Karpas-422 (cell line): ENCODE measurements at regions not wholly inside any gene's neighbourhood (a gene's known extent, or its start where the extent isn't known, plus 50 kb on each side); places are given as distances from the start of the nearest gene placed in this dataset.

Experiments used
- DNase-seq: peaks from one replicate; pipeline ENCODE4 v3.0.0-alpha.2; 2015
- H2AFZ ChIP-seq: fragments of 200-600 bp; sonication (generic); 2 replicates; pipeline ENCODE4 v1.6.1; 2014; ENCODE audit warnings: antibody characterized with exemption, low read length, mixed read lengths
- H3K27ac ChIP-seq: fragments of 200-600 bp; sonication (generic); 2 replicates; pipeline ENCODE4 v1.5.1; 2014; ENCODE audit warnings: mild to moderate bottlenecking, low read length, moderate library complexity
- H3K27me3 ChIP-seq: fragments of 200-600 bp; sonication (generic); 2 replicates; pipeline ENCODE4 v1.6.1; 2014; ENCODE audit warnings: low read length, mixed read lengths
- H3K36me3 ChIP-seq: fragments of 200-600 bp; sonication (generic); 2 replicates; pipeline ENCODE4 v1.6.1; 2014; ENCODE audit warnings: low read length, mixed read lengths; ENCODE audit not compliant: insufficient read depth
- H3K4me1 ChIP-seq: fragments of 200-600 bp; sonication (generic); 2 replicates; pipeline ENCODE4 v1.6.1; 2014; ENCODE audit warnings: mild to moderate bottlenecking, low read length, mixed read lengths
- H3K4me2 ChIP-seq: fragments of 200-600 bp; sonication (generic); 2 replicates; pipeline ENCODE4 v1.6.1; 2014; ENCODE audit warnings: low read length, low read depth, mild to moderate bottlenecking; ENCODE audit not compliant: poor library complexity, severe bottlenecking
- H3K4me3 ChIP-seq: fragments of 200-600 bp; sonication (generic); 2 replicates; pipeline ENCODE4 v1.5.1; 2014; ENCODE audit warnings: mild to moderate bottlenecking, antibody characterized with exemption, low read length, mixed read lengths
- H3K79me2 ChIP-seq: fragments of 200-600 bp; sonication (generic); 2 replicates; pipeline ENCODE4 v1.6.1; 2014; ENCODE audit warnings: mild to moderate bottlenecking, low read length, mixed read lengths
- H3K9ac ChIP-seq: fragments of 200-600 bp; sonication (generic); 2 replicates; pipeline ENCODE4 v1.6.0; 2014; ENCODE audit warnings: low read length
- H3K9me2 ChIP-seq: fragments of 200-600 bp; sonication (generic), shearing (Covaris generic); replicated peaks from 2 replicates; pipeline ENCODE4 v1.6.0; 2014; ENCODE audit warnings: mild to moderate bottlenecking, low read length, moderate library complexity; ENCODE audit not compliant: insufficient read depth
- H3K9me3 ChIP-seq: fragments of 300-700, 200-600 bp; sonication (generic); 2 replicates; pipeline ENCODE4 v1.6.1; 2014; ENCODE audit warnings: low read length, mixed read lengths
- H4K20me1 ChIP-seq: fragments of 200-600 bp; sonication (generic); 2 replicates; pipeline ENCODE4 v1.6.1; 2014; ENCODE audit warnings: mild to moderate bottlenecking, antibody characterized with exemption, low read length, low read depth; ENCODE audit not compliant: insufficient read depth

GRCh38 chr1:98351561-98351960 is 310.0 kb upstream of the SNX7 start:
- H3K36me3 ChIP-seq: no peaks in the 10 kb centered on the region
- no peak for DNase-seq
- no peaks in the 10 kb centered on the region for H3K27me3 ChIP-seq
- H3K27ac ChIP-seq: no peak overlapping the region
- H3K4me3 ChIP-seq: no peak overlapping the region
- no peaks in the 10 kb centered on the region for H3K4me1 ChIP-seq
- H4K20me1 ChIP-seq: no peaks in the 10 kb centered on the region
- no peaks in the 10 kb centered on the region for H3K9me2 ChIP-seq
- H2AFZ ChIP-seq: no peak overlapping the region
- H3K9me3 ChIP-seq: no peaks in the 10 kb centered on the region
- no peaks in the 10 kb centered on the region for H3K79me2 ChIP-seq
- H3K4me2 ChIP-seq: no peak overlapping the region
- H3K9ac ChIP-seq: no peak overlapping the region

GRCh38 chr1:98345417-98345816 is 316.1 kb upstream of the SNX7 start:
- H3K4me2 ChIP-seq: no peak overlapping the region
- no peaks in the 10 kb centered on the region for H4K20me1 ChIP-seq
- no peak overlapping the region for H3K4me3 ChIP-seq
- no peaks in the 10 kb centered on the region for H3K79me2 ChIP-seq
- no peaks in the 10 kb centered on the region for H3K27me3 ChIP-seq
- no peak overlapping the region for H2AFZ ChIP-seq
- no peaks in the 10 kb centered on the region for H3K9me2 ChIP-seq
- H3K9me3 ChIP-seq: no peaks in the 10 kb centered on the region
- no peak overlapping the region for H3K27ac ChIP-seq
- no peaks in the 10 kb centered on the region for H3K4me1 ChIP-seq
- H3K9ac ChIP-seq: no peak overlapping the region
- DNase-seq: no peak
- no peaks in the 10 kb centered on the region for H3K36me3 ChIP-seq

- no peak overlapping the region for H2AFZ ChIP-seq
- DNase-seq: no peak
- no peaks in the 10 kb centered on the region for H3K9me3 ChIP-seq
- H3K27me3 ChIP-seq: no peaks in the 10 kb centered on the region
- no peaks in the 10 kb centered on the region for H4K20me1 ChIP-seq
- H3K79me2 ChIP-seq: no peaks in the 10 kb centered on the region
- H3K36me3 ChIP-seq: no peaks in the 10 kb centered on the region
- no peak overlapping the region for H3K4me3 ChIP-seq
- H3K4me2 ChIP-seq: no peak overlapping the region
- no peak overlapping the region for H3K27ac ChIP-seq
- no peak overlapping the region for H3K9ac ChIP-seq
- no peaks in the 10 kb centered on the region for H3K9me2 ChIP-seq
- no peaks in the 10 kb centered on the region for H3K4me1 ChIP-seq
Measured at GRCh38 chr1:98344731-98345130, 316.8 kb upstream of the SNX7 start.

GRCh38 chr1:98342566-98342965 is 319.0 kb upstream of the SNX7 start:
- Histone ChIP-seq H3K4me1 (no peaks in the 10 kb centered on the region), H3K27me3 (no peaks in the 10 kb centered on the region), H3K4me2 (no peak overlapping the region), H2AFZ (no peak overlapping the region), H3K9me2 (no peaks in the 10 kb centered on the region), H3K4me3 (no peak overlapping the region), H3K9me3 (no peaks in the 10 kb centered on the region), H3K36me3 (no peaks in the 10 kb centered on the region), H3K9ac (no peak overlapping the region), H3K79me2 (no peaks in the 10 kb centered on the region), H4K20me1 (no peaks in the 10 kb centered on the region), H3K27ac (no peak overlapping the region)
- no peak for DNase-seq

- H3K79me2 ChIP-seq: no peaks in the 10 kb centered on the region
- no peaks in the 10 kb centered on the region for H4K20me1 ChIP-seq
- no peaks in the 10 kb centered on the region for H3K9me3 ChIP-seq
- H3K27ac ChIP-seq: no peak overlapping the region
- H3K4me1 ChIP-seq: no peaks in the 10 kb centered on the region
- DNase-seq: no peak
- H3K4me2 ChIP-seq: no peak overlapping the region
- H3K9ac ChIP-seq: no peak overlapping the region
- no peak overlapping the region for H2AFZ ChIP-seq
- H3K27me3 ChIP-seq: no peaks in the 10 kb centered on the region
- H3K9me2 ChIP-seq: no peaks in the 10 kb centered on the region
- no peaks in the 10 kb centered on the region for H3K36me3 ChIP-seq
- H3K4me3 ChIP-seq: no peak overlapping the region
Measured at GRCh38 chr1:98340511-98340910, 321.0 kb upstream of the SNX7 start.

- Histone ChIP-seq H2AFZ (no peak overlapping the region), H3K4me3 (no peak overlapping the region), H3K27me3 (no peaks in the 10 kb centered on the region), H3K4me1 (no peaks in the 10 kb centered on the region), H3K9ac (no peak overlapping the region), H3K27ac (no peak overlapping the region), H3K9me3 (no peaks in the 10 kb centered on the region), H4K20me1 (no peaks in the 10 kb centered on the region), H3K79me2 (no peaks in the 10 kb centered on the region), H3K9me2 (no peaks in the 10 kb centered on the region), H3K36me3 (no peaks in the 10 kb centered on the region), H3K4me2 (no peak overlapping the region)
- DNase-seq: no peak
Measured at GRCh38 chr1:98336472-98337083, 324.9 kb upstream of the SNX7 start.

GRCh38 chr1:98333936-98334335 is 327.6 kb upstream of the SNX7 start:
- no peak overlapping the region for H3K4me2 ChIP-seq
- H2AFZ ChIP-seq: no peak overlapping the region
- no peak for DNase-seq
- H3K4me1 ChIP-seq: no peaks in the 10 kb centered on the region
- no peaks in the 10 kb centered on the region for H3K9me3 ChIP-seq
- no peak overlapping the region for H3K4me3 ChIP-seq
- H3K27ac ChIP-seq: no peak overlapping the region
- no peak overlapping the region for H3K9ac ChIP-seq
- no peaks in the 10 kb centered on the region for H3K27me3 ChIP-seq
- H3K9me2 ChIP-seq: no peaks in the 10 kb centered on the region
- no peaks in the 10 kb centered on the region for H3K79me2 ChIP-seq
- H4K20me1 ChIP-seq: no peaks in the 10 kb centered on the region
- H3K36me3 ChIP-seq: no peaks in the 10 kb centered on the region

GRCh38 chr1:98333406-98333805 is 328.1 kb upstream of the SNX7 start:
- Histone ChIP-seq H2AFZ (no peak overlapping the region), H3K9me2 (no peaks in the 10 kb centered on the region), H3K4me1 (no peaks in the 10 kb centered on the region), H3K9me3 (no peaks in the 10 kb centered on the region), H3K27me3 (no peaks in the 10 kb centered on the region), H4K20me1 (no peaks in the 10 kb centered on the region), H3K4me2 (no peak overlapping the region), H3K27ac (no peak overlapping the region), H3K36me3 (no peaks in the 10 kb centered on the region), H3K9ac (no peak overlapping the region), H3K79me2 (no peaks in the 10 kb centered on the region), H3K4me3 (no peak overlapping the region)
- no peak for DNase-seq
